Panc1 (cell line): ENCODE measurements at regions not wholly inside any gene's neighbourhood (a gene's known extent, or its start where the extent isn't known, plus 50 kb on each side); places are given as distances from the start of the nearest gene placed in this dataset.

Experiments used
- CTCF ChIP-seq: fragments of 450-650 bp; IDR thresholded peaks from 2 replicates; pipeline ENCODE4 v1.5.1; 2017; ENCODE audit warnings: mild to moderate bottlenecking
- POLR2AphosphoS5 ChIP-seq: IDR thresholded peaks from 2 replicates; pipeline ENCODE4 v1.6.1; 2012; ENCODE audit warnings: mild to moderate bottlenecking, low read depth, low read length, moderate library complexity
- REST ChIP-seq, 2 experiments: IDR thresholded peaks; 2 replicates each; pipeline ENCODE4 v1.6.1; 2011 to 2012; ENCODE audit warnings: low read depth in 2 of 2, control low read depth in 1 of 2, low read length in 1 of 2, mild to moderate bottlenecking in 1 of 2, moderate library complexity in 1 of 2; ENCODE audit not compliant: insufficient read depth in 1 of 2

GRCh38 chr2:187180529-187180928 is 267.5 kb downstream of the CALCRL start:
- no peak for TF ChIP-seq POLR2AphosphoS5
- no peak for TF ChIP-seq CTCF
- no peak for TF ChIP-seq REST (IDR thresholded peaks at IDR 0.05; ENCODE audit: insufficient read depth in 1 of 2, low read depth in 2 of 2, low read length in 1 of 2)
